Caco-2 (cell line): ENCODE measurements at regions not wholly inside any gene's neighbourhood (a gene's known extent, or its start where the extent isn't known, plus 50 kb on each side); places are given as distances from the start of the nearest gene placed in this dataset.
"Not testable (repeated sequence)": the region's sequence is repeated elsewhere in the genome, so short reads cannot be mapped to it uniquely, and the experiment has no call there.

Experiments
- BruUV-seq: library from RNA; stranded (reverse); fragments of 400-500 nt; replicated peaks from 2 replicates; lab custom pipeline; 2021; lab: Mats Ljungman, UMichigan
- CTCF ChIA-PET: fragments of 300-600 bp; sonication (Branson Sonifier 250); formaldehyde crosslinking; loops from one replicate; lab custom pipeline; 2022; ENCODE audit warnings: antibody characterized with exemption; lab: Charles Lee
- POLR2A ChIA-PET: fragments of 300-600 bp; sonication (Branson Sonifier 250); formaldehyde crosslinking; loops from one replicate; lab custom pipeline; 2022; ENCODE audit warnings: antibody characterized with exemption; lab: Charles Lee
- DNase-seq, 2 experiments: peaks; one replicate each; pipeline versions ENCODE4 v3.0.0 to v3.0.0-alpha.2; 2020 to 2022
- H3K27me3 ChIP-seq: replicated peaks from 2 replicates; pipeline ENCODE4 v1.6.0; 2011; ENCODE audit warnings: low read length; ENCODE audit not compliant: control insufficient read depth, insufficient read depth
- H3K36me3 ChIP-seq: 2 replicates; pipeline ENCODE4 v1.5.1; 2011; ENCODE audit warnings: low read length; ENCODE audit not compliant: control insufficient read depth, insufficient read depth
- H3K4me1 ChIP-seq: fragments of 250-450 bp; sonication (Bioruptor Pico); 2 replicates; pipeline ENCODE4 v1.5.1; 2020; ENCODE audit warnings: mild to moderate bottlenecking
- H3K4me3 ChIP-seq: 2 replicates; pipeline ENCODE4 v1.5.1; 2011; ENCODE audit warnings: low read depth, mild to moderate bottlenecking, control low read depth, low read length
- H3K9me3 ChIP-seq: fragments of 250-450 bp; sonication (Bioruptor Pico); 2 replicates; pipeline ENCODE4 v1.5.1; 2020; ENCODE audit warnings: mild to moderate bottlenecking, moderate library complexity
- H3K27ac Mint-ChIP-seq: one replicate; pipeline ENCODE4 v1.8.0; 2022; ENCODE audit warnings: mixed read lengths; ENCODE audit not compliant: unreplicated experiment
- H3K27me3 Mint-ChIP-seq: one replicate; pipeline ENCODE4 v1.8.0; 2022; ENCODE audit warnings: mixed read lengths; ENCODE audit not compliant: insufficient read depth, unreplicated experiment
- H3K36me3 Mint-ChIP-seq: one replicate; pipeline ENCODE4 v1.8.0; 2022; ENCODE audit warnings: mild to moderate bottlenecking, mixed read lengths; ENCODE audit not compliant: insufficient read depth, unreplicated experiment
- H3K4me1 Mint-ChIP-seq: one replicate; pipeline ENCODE4 v1.8.0; 2022; ENCODE audit warnings: low read depth, mixed read lengths; ENCODE audit not compliant: unreplicated experiment
- H3K4me3 Mint-ChIP-seq: one replicate; pipeline ENCODE4 v1.8.0; 2022; ENCODE audit warnings: mild to moderate bottlenecking, moderate library complexity, mixed read lengths; ENCODE audit not compliant: unreplicated experiment
- H3K9me3 Mint-ChIP-seq: one replicate; pipeline ENCODE4 v1.8.0; 2022; ENCODE audit warnings: mixed read lengths; ENCODE audit not compliant: unreplicated experiment
- CTCF ChIP-seq, 2 experiments: fragments of 200-600 bp in 1 of 2; IDR thresholded peaks; 1 replicate in 1 of 2; 2 replicates in 1 of 2; pipeline versions ENCODE4 v1.5.1 to v1.8.0; 2011 to 2022; ENCODE audit warnings: antibody characterized with exemption in 1 of 2, control low read depth in 1 of 2, inconsistent platforms in 1 of 2, low read depth in 1 of 2, low read length in 1 of 2, mild to moderate bottlenecking in 1 of 2, moderate library complexity in 1 of 2; ENCODE audit not compliant: insufficient read depth in 1 of 2, severe bottlenecking in 1 of 2, unreplicated experiment in 1 of 2
- intact Hi-C: fragments of 100-400 bp; cut with micrococcal nuclease; formaldehyde crosslinking; loops from one replicate; pipeline ENCODE4 v1.10.0; 2022; ENCODE audit not compliant: unreplicated experiment

DNA sequence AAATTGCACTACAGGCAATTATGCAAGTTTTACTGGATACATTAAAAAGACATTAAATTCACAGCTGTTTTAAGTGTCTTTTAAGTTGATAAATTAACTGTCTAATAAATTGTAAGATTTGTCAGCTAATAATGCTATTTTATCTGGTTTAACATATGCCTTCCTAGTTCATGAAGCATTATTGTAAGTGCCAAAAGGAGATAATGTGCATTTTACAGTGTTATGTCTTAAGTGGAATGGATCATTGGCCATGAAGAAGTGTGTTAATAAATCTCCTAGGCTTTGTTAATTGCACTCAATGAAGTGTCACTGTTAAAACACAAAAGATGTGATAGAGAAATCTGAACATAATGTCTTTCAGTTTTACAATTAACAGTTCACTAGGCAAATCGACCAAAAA, 784.3 kb upstream of the POU3F4 start:
- CTCF ChIA-PET, result no interaction called here
- H3K4me3 Mint-ChIP-seq, result no peak overlapping the region
- POLR2A ChIA-PET, result no interaction called here

GRCh38 chrX:82727436-82727835, 780.7 kb upstream of the POU3F4 start:
- CTCF ChIA-PET, POLR2A ChIA-PET, H3K27ac Mint-ChIP-seq: not testable (repeated sequence)

More for the DNA sequence above, 784.3 kb upstream of the POU3F4 start:
- no peaks in the 10 kb centered on the region for H3K27me3 ChIP-seq
- no peak for DNase-seq
- no peaks in the 10 kb centered on the region for H3K36me3 Mint-ChIP-seq
- H3K27me3 Mint-ChIP-seq, result no peaks in the 10 kb centered on the region
- no peaks in the 10 kb centered on the region for H3K4me1 ChIP-seq
- no peak overlapping the region for H3K4me3 ChIP-seq
- H3K9me3 ChIP-seq, result no peaks in the 10 kb centered on the region
- no peaks in the 10 kb centered on the region for H3K36me3 ChIP-seq
- intact Hi-C loops, result no loop called here
- peaks cover 9% of the 10 kb centered on the region for H3K9me3 Mint-ChIP-seq
- H3K4me1 Mint-ChIP-seq, result no peaks in the 10 kb centered on the region
- no peak overlapping the region for H3K27ac Mint-ChIP-seq
- TF ChIP-seq CTCF (IDR thresholded peaks at IDR 0.05; ENCODE audit: insufficient read depth in 1 of 2, low read depth in 1 of 2, low read length in 1 of 2, severe bottlenecking in 1 of 2, unreplicated experiment in 1 of 2), result no peak
- BruUV-seq, result no TSS peak

DNA sequence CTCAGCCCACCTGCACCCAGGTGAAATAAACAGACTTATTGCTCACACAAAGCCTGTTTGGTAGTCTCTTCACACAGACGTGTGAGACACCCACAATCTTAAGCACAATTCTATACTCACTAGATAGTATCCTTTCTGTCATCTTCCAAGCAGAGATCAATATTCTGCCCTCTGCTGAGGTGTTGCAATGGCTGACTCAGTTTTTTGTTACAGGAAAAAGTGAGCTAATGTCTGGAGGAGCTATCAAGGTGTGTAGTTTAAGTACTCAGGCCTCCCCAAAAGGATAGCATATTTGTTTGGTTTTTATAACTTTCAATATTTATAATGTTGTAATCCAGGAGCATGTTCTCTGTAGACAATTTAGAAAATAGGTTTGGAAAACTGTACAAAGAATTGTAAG, 775.2 kb upstream of the POU3F4 start:
- Histone ChIP-seq H3K36me3 (no peaks in the 10 kb centered on the region), H3K27me3 (no peaks in the 10 kb centered on the region), H3K4me3 (no peak overlapping the region), H3K4me1 (no peaks in the 10 kb centered on the region), H3K9me3 (no peaks in the 10 kb centered on the region)
- no peak for DNase-seq
- no peak overlapping the region for H3K4me3 Mint-ChIP-seq
- ChIA-PET CTCF (no interaction called here), POLR2A (no interaction called here)
- no peaks in the 10 kb centered on the region for H3K36me3 Mint-ChIP-seq
- no peaks in the 10 kb centered on the region for H3K27me3 Mint-ChIP-seq
- intact Hi-C loops, result no loop called here
- no TSS peak for BruUV-seq
- no peak for TF ChIP-seq CTCF (IDR thresholded peaks at IDR 0.05; ENCODE audit: insufficient read depth in 1 of 2, low read depth in 1 of 2, low read length in 1 of 2, severe bottlenecking in 1 of 2, unreplicated experiment in 1 of 2)
- H3K4me1 Mint-ChIP-seq, result no peaks in the 10 kb centered on the region
- no peaks in the 10 kb centered on the region for H3K9me3 Mint-ChIP-seq
- no peak overlapping the region for H3K27ac Mint-ChIP-seq

More at GRCh38 chrX:82727436-82727835, 780.7 kb upstream of the POU3F4 start:
- DNase-seq, H3K4me3 ChIP-seq, H3K4me1 ChIP-seq, BruUV-seq, H3K9me3 Mint-ChIP-seq, H3K4me3 Mint-ChIP-seq, H3K27me3 Mint-ChIP-seq, H3K9me3 ChIP-seq, intact Hi-C loops, H3K4me1 Mint-ChIP-seq, H3K36me3 Mint-ChIP-seq, H3K36me3 ChIP-seq, H3K27me3 ChIP-seq: not testable (repeated sequence)

GRCh38 chrX:82734140-82734539, 774.0 kb upstream of the POU3F4 start:
- intact Hi-C loops, result no loop called here
- H3K9me3 Mint-ChIP-seq, result no peaks in the 10 kb centered on the region
- H3K4me1 Mint-ChIP-seq, result no peaks in the 10 kb centered on the region
- Histone ChIP-seq H3K27me3 (no peaks in the 10 kb centered on the region), H3K4me1 (no peaks in the 10 kb centered on the region), H3K4me3 (no peak overlapping the region), H3K9me3 (no peaks in the 10 kb centered on the region), H3K36me3 (no peaks in the 10 kb centered on the region)
- TF ChIP-seq CTCF (IDR thresholded peaks at IDR 0.05; ENCODE audit: insufficient read depth in 1 of 2, low read depth in 1 of 2, low read length in 1 of 2, severe bottlenecking in 1 of 2, unreplicated experiment in 1 of 2), result no peak
- CTCF ChIA-PET, result no interaction called here
- POLR2A ChIA-PET, result no interaction called here
- no TSS peak for BruUV-seq
- DNase-seq, result no peak
- no peaks in the 10 kb centered on the region for H3K36me3 Mint-ChIP-seq
- H3K4me3 Mint-ChIP-seq, result no peak overlapping the region
- H3K27me3 Mint-ChIP-seq, result no peaks in the 10 kb centered on the region
- H3K27ac Mint-ChIP-seq, result no peak overlapping the region

DNA sequence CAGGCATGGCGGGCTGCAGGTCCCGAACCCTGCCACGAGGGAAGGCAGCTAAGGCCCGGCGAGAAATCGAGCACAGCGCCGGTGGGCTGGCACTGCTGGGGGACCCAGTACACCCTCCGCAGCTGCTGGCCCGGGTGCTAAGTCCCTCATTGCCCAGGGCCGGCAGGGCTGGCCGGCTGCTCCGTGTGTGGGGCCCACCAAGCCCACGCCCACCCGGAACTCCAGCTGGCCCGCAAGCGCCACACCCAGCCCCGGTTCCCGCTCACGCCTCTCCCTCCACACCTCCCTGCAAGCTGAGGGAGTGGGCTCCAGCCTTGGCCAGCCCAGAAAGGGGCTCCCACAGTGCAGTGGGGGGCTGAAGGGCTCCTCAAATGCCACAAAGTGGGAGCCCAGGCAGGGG, 769.8 kb upstream of the POU3F4 start:
- POLR2A ChIA-PET, CTCF ChIA-PET, H3K27me3 Mint-ChIP-seq: not testable (repeated sequence)

More for the DNA sequence above, 769.8 kb upstream of the POU3F4 start:
- H3K9me3 ChIP-seq, H3K4me3 Mint-ChIP-seq, H3K9me3 Mint-ChIP-seq, H3K4me3 ChIP-seq, H3K4me1 Mint-ChIP-seq, intact Hi-C loops, H3K36me3 Mint-ChIP-seq, H3K36me3 ChIP-seq, BruUV-seq, H3K4me1 ChIP-seq, DNase-seq, H3K27me3 ChIP-seq, H3K27ac Mint-ChIP-seq: not testable (repeated sequence)
